CD4-positive, alpha-beta T cell (primary cell): ENCODE measurements at regions not wholly inside any gene's neighbourhood (a gene's known extent, or its start where the extent isn't known, plus 50 kb on each side); places are given as distances from the start of the nearest gene placed in this dataset.

Source experiments
- ATAC-seq: fragments of 200-7000 bp; cut with Tn5 transposase; one replicate; pipeline ENCODE4 v1.10.0; 2022; ENCODE audit warnings: mild to moderate bottlenecking; ENCODE audit not compliant: poor library complexity
- CTCF ChIA-PET: fragments of 350-600 bp; sonication (Branson Sonifier 250); formaldehyde crosslinking; loops from one replicate; lab custom pipeline; 2021; ENCODE audit warnings: antibody characterized with exemption, inconsistent platforms; lab: Charles Lee
- POLR2A ChIA-PET: fragments of 350-600 bp; sonication (Branson Sonifier 250); formaldehyde crosslinking; loops from one replicate; lab custom pipeline; 2021; ENCODE audit warnings: antibody characterized with exemption, inconsistent platforms; lab: Charles Lee
- DNase-seq, 14 experiments: peaks; one replicate each; pipeline ENCODE4 v3.0.0-alpha.2; 2013 to 2020; ENCODE audit warnings: mixed read lengths in 2 of 14
- H3K27ac ChIP-seq, 2 donors: one replicate each; pipeline versions ENCODE4 v1.5.1 to v1.7.0; 2013; ENCODE audit warnings: low read length in 2 of 2, low read depth in 1 of 2, mild to moderate bottlenecking in 1 of 2
- H3K27me3 ChIP-seq, 2 experiments: 1 replicate in 1 of 2; 2 replicates in 1 of 2; pipeline versions ENCODE4 v1.6.1 to v1.7.0; 2013; ENCODE audit warnings: low read length in 2 of 2, control low read depth in 1 of 2, mild to moderate bottlenecking in 1 of 2, moderate library complexity in 1 of 2; ENCODE audit not compliant: insufficient read depth in 2 of 2, control insufficient read depth in 1 of 2
- H3K36me3 ChIP-seq: one replicate; pipeline ENCODE4 v1.6.1; 2013; ENCODE audit warnings: low read length, control low read depth; ENCODE audit not compliant: insufficient read depth
- H3K4me1 ChIP-seq: one replicate; pipeline ENCODE4 v1.6.1; 2013; ENCODE audit warnings: low read length, control low read depth; ENCODE audit not compliant: insufficient read depth
- H3K4me3 ChIP-seq: one replicate; pipeline ENCODE4 v1.5.1; 2013; ENCODE audit warnings: mild to moderate bottlenecking, low read length, moderate library complexity
- H3K9me3 ChIP-seq, 2 experiments: 1 replicate in 1 of 2; 2 replicates in 1 of 2; pipeline versions ENCODE4 v1.6.1 to v1.7.0; 2013; ENCODE audit warnings: low read length in 2 of 2, mild to moderate bottlenecking in 2 of 2, control low read depth in 1 of 2, moderate library complexity in 1 of 2; ENCODE audit not compliant: control insufficient read depth in 1 of 2, insufficient read depth in 1 of 2
- H3K27ac Mint-ChIP-seq: one replicate; pipeline ENCODE4 v1.8.0; 2020; ENCODE audit warnings: mixed read lengths
- H3K27me3 Mint-ChIP-seq: one replicate; pipeline ENCODE4 v1.8.0; 2021; ENCODE audit warnings: mixed read lengths
- H3K36me3 Mint-ChIP-seq: one replicate; pipeline ENCODE4 v1.8.0; 2021; ENCODE audit warnings: low read depth, mixed read lengths
- H3K4me1 Mint-ChIP-seq: one replicate; pipeline ENCODE4 v1.8.0; 2021; ENCODE audit warnings: low read depth, mixed read lengths
- H3K4me3 Mint-ChIP-seq: one replicate; pipeline ENCODE4 v1.8.0; 2020; ENCODE audit warnings: mild to moderate bottlenecking, mixed read lengths
- H3K9me3 Mint-ChIP-seq: one replicate; pipeline ENCODE4 v1.8.0; 2020; ENCODE audit warnings: mixed read lengths
- intact Hi-C, 2 experiments: fragments of 100-400 bp; cut with DNase I in 1 of 2; cut with micrococcal nuclease in 1 of 2; formaldehyde crosslinking; loops; one replicate each; pipeline versions ENCODE4 v1.15.1 to v1.9.0; 2023 to 2025; cut with DNase I, micrococcal nuclease
- TF ChIP-seq, protein P1 (sequence below): fragments of 200-600 bp; IDR thresholded peaks from one replicate; pipeline ENCODE4 v1.8.0; 2022; ENCODE audit warnings: antibody characterized with exemption, mild to moderate bottlenecking

DNA sequence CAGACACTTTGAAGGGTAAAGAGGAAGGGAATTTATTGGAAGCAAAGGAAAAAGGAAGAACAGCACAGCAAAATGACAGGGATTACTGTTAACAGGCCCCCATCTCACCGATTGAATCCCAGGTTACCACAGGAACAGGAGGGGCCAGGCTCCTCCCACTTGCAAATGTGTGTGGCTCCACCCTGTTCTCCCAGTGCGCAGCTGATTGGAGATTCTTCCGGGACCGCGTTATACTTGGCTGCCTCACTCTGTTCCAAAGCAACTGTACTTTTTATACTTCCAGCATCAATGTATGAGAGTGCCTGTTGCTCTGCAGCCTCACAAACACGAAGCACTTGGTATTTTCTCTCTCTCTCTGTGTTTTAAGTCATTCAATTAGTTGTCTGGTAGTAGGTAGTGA is 273.6 kb upstream of the MDGA2 start:
- H3K27me3 Mint-ChIP-seq: no peaks in the 10 kb centered on the region
- CTCF ChIA-PET: no interaction called here
- H3K4me3 Mint-ChIP-seq: no peak overlapping the region
- H3K4me1 Mint-ChIP-seq: no peaks in the 10 kb centered on the region
- POLR2A ChIA-PET: no interaction called here
- TF ChIP-seq, protein P1, sequence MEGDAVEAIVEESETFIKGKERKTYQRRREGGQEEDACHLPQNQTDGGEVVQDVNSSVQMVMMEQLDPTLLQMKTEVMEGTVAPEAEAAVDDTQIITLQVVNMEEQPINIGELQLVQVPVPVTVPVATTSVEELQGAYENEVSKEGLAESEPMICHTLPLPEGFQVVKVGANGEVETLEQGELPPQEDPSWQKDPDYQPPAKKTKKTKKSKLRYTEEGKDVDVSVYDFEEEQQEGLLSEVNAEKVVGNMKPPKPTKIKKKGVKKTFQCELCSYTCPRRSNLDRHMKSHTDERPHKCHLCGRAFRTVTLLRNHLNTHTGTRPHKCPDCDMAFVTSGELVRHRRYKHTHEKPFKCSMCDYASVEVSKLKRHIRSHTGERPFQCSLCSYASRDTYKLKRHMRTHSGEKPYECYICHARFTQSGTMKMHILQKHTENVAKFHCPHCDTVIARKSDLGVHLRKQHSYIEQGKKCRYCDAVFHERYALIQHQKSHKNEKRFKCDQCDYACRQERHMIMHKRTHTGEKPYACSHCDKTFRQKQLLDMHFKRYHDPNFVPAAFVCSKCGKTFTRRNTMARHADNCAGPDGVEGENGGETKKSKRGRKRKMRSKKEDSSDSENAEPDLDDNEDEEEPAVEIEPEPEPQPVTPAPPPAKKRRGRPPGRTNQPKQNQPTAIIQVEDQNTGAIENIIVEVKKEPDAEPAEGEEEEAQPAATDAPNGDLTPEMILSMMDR: no peak
- no peak overlapping the region for H3K27ac ChIP-seq
- H3K27me3 ChIP-seq: no peaks in the 10 kb centered on the region
- no peak overlapping the region for H3K27ac Mint-ChIP-seq
- intact Hi-C loops: no loop called here
- H3K4me3 ChIP-seq: no peak overlapping the region
- H3K4me1 ChIP-seq: no peaks in the 10 kb centered on the region
- DNase-seq (no peak), ATAC-seq (no peak)
- peaks cover 7% of the 10 kb centered on the region for H3K9me3 Mint-ChIP-seq
- peaks cover 0 to 4% of the 10 kb centered on the region in 2 experiments for H3K9me3 ChIP-seq
- H3K36me3 Mint-ChIP-seq: no peaks in the 10 kb centered on the region
- no peaks in the 10 kb centered on the region for H3K36me3 ChIP-seq

DNA sequence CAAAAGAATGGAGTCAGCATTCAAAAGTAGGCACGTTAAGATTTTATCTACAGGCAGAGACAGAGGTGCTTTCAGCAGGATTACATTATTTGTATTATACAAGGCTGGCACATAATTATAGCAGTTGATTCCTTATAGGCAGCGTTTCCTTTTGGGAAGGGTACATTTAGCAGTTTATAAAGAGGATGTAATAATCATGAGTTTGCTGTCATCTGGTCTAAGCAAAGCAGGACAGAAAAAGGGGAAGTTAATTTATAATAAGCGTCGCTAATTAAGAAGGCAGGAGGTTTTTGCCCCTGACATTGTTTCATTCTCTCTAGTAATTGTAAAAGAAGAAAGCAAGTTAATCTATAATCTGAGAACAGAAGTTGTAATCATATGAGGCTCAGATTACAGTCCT is 259.9 kb upstream of the MDGA2 start:
- TF ChIP-seq, protein P1: no peak
- ChIA-PET POLR2A (no interaction called here), CTCF (no interaction called here)
- Mint-ChIP-seq H3K27ac (no peak overlapping the region), H3K4me3 (no peak overlapping the region), H3K27me3 (no peaks in the 10 kb centered on the region), H3K4me1 (no peaks in the 10 kb centered on the region), H3K9me3 (no peaks in the 10 kb centered on the region), H3K36me3 (no peaks in the 10 kb centered on the region)
- intact Hi-C loops: no loop called here
- Histone ChIP-seq H3K4me3 (no peak overlapping the region), H3K27me3 (no peaks in the 10 kb centered on the region), H3K4me1 (no peaks in the 10 kb centered on the region), H3K36me3 (no peaks in the 10 kb centered on the region), H3K9me3 (peaks cover 4 to 5% of the 10 kb centered on the region in 2 experiments), H3K27ac (no peak overlapping the region)
- no peak for DNase-seq
- no peak for ATAC-seq

DNA sequence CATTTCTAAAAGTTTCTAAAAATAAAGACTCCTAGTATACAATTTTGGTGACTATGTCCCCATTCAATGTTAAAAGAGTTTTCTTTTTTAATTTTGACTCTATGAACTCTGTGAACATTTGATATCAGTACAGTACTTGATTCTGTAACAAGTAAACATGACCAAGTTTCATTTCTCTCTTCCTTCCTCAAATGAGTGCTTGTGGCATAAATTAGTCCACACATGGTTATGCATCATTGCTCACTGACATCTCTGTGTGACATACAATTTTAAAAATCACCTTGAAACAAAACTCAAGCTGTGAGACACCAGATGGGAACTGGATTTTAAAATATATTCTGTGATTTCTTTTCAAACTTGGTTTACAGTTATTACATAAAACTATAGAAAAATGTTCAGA is 253.9 kb upstream of the MDGA2 start:
- no peak overlapping the region for H3K27ac ChIP-seq
- H3K9me3 ChIP-seq: peaks cover 4 to 10% of the 10 kb centered on the region in 2 experiments
- intact Hi-C loops: no loop called here
- Mint-ChIP-seq H3K4me1 (no peaks in the 10 kb centered on the region), H3K36me3 (no peaks in the 10 kb centered on the region), H3K27me3 (no peaks in the 10 kb centered on the region), H3K27ac (no peak overlapping the region), H3K9me3 (peaks cover 8% of the 10 kb centered on the region), H3K4me3 (no peak overlapping the region)
- no peak overlapping the region for H3K4me3 ChIP-seq
- no peak for ATAC-seq
- no peaks in the 10 kb centered on the region for H3K27me3 ChIP-seq
- H3K36me3 ChIP-seq: no peaks in the 10 kb centered on the region
- CTCF ChIA-PET: no interaction called here
- no peaks in the 10 kb centered on the region for H3K4me1 ChIP-seq
- POLR2A ChIA-PET: interaction anchor here (0.6 kb wide), 1 partner anchor 57 kb away, joined by 3 read pairs; no protein-coding TSS in a partner anchor
- DNase-seq: no peak
- TF ChIP-seq, protein P1: no peak
